Colon (tissue), 2 donors: ENCODE measurements at regions not wholly inside any gene's neighbourhood (a gene's known extent, or its start where the extent isn't known, plus 50 kb on each side); places are given as distances from the start of the nearest gene placed in this dataset.

Experiments used
- FAIRE-seq: peaks from 2 replicates; lab custom pipeline; 2012; peaks lifted over from hg19 to GRCh38; lab: Jason Lieb, UNC
- donor health status: control.
- donor health status: control.

GRCh38 chr2:181307203-181307991 lies 149.8 kb upstream of the ITGA4 start:
- no peak for FAIRE-seq

- peak; percentile 83 for FAIRE-seq
These were observed 148.2 kb upstream of the ITGA4 start for GRCh38 chr2:181308766-181309515.

- FAIRE-seq = no peak
These were observed 147.6 kb upstream of the ITGA4 start for GRCh38 chr2:181309586-181309985.

- FAIRE-seq = no peak
These were observed 146.2 kb upstream of the ITGA4 start for GRCh38 chr2:181310967-181311366.

GRCh38 chr2:181311837-181312236 lies 145.3 kb upstream of the ITGA4 start:
- no peak for FAIRE-seq

GRCh38 chr2:181312515-181312927 lies 144.7 kb upstream of the ITGA4 start:
- no peak for FAIRE-seq

GRCh38 chr2:181313845-181314244 lies 143.3 kb upstream of the ITGA4 start:
- no peak for FAIRE-seq

GRCh38 chr2:181314551-181314950 lies 142.6 kb upstream of the ITGA4 start:
- no peak for FAIRE-seq

- FAIRE-seq = no peak
These were observed 139.7 kb upstream of the ITGA4 start for GRCh38 chr2:181317511-181317910.

GRCh38 chr2:181318504-181319280 lies 138.5 kb upstream of the ITGA4 start:
- no peak for FAIRE-seq

- no peak for FAIRE-seq
These were observed 137.9 kb upstream of the ITGA4 start for GRCh38 chr2:181319286-181319685.

GRCh38 chr2:181320638-181321037 lies 136.5 kb upstream of the ITGA4 start:
- no peak for FAIRE-seq

- no peak for FAIRE-seq
These were observed 132.3 kb upstream of the ITGA4 start for GRCh38 chr2:181324912-181325311.

- no peak for FAIRE-seq
These were observed 130.5 kb upstream of the ITGA4 start for GRCh38 chr2:181326661-181327060.

GRCh38 chr2:181330286-181330685 lies 126.9 kb upstream of the ITGA4 start:
- no peak for FAIRE-seq

- FAIRE-seq = no peak
These were observed 125.1 kb upstream of the ITGA4 start for GRCh38 chr2:181332044-181332605.

GRCh38 chr2:181334158-181334826 lies 122.9 kb upstream of the ITGA4 start:
- no peak for FAIRE-seq

GRCh38 chr2:181340891-181341290 lies 116.3 kb upstream of the ITGA4 start:
- no peak for FAIRE-seq

- FAIRE-seq = no peak
These were observed 115.2 kb upstream of the ITGA4 start for GRCh38 chr2:181341855-181342600.

GRCh38 chr2:181348107-181348837 lies 108.9 kb upstream of the ITGA4 start:
- no peak for FAIRE-seq
